ENCODE measurements at regions not wholly inside any gene's neighbourhood (a gene's known extent, or its start where the extent isn't known, plus 50 kb on each side); places are given as distances from the start of the nearest gene placed in this dataset.

DNA sequence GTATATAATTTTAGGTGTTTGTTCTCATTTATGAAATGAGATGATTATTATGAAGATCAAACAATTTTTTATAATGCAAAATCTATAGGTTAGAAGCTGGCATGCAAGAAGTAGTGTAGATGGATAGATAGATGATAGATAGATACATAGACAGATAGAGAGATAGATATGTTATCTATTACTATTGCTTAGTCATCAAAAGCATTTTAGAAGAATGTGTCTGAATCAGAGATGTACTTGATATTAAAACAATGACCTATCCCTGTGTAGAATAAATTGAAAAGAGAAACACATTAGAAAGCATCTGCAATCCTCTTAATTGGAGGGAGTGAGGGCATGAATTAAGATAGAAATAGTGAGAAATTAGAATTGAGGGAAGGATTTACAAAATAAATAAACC lies 436.2 kb upstream of the NXPH2 start:
- POLR2A ChIA-PET, result no interaction called here
- CTCF ChIA-PET, result interaction anchor here (0.7 kb wide), 1 partner anchor 272 kb away, joined by 5 read pairs; no protein-coding TSS in a partner anchor
- no peaks in the 10 kb centered on the region for H3K9me3 ChIP-seq (ENCODE audit: control insufficient read depth, insufficient read depth, low read depth, low read length)
- no peaks in the 10 kb centered on the region for H3K36me3 ChIP-seq (ENCODE audit: control insufficient read depth in 2 of 2, insufficient read depth in 1 of 2, low read length in 2 of 2)
- TF ChIP-seq ZNF830 (tag by site-specific recombination; IDR thresholded peaks at IDR 0.05; ENCODE audit: low read depth) (no peak), ZNF404 (tag by site-specific recombination; IDR thresholded peaks at IDR 0.05) (no peak), ZNF2 (tag by site-specific recombination; IDR thresholded peaks at IDR 0.05) (no peak), ZNF146 (tag by site-specific recombination; IDR thresholded peaks at IDR 0.05) (no peak), KLF10 (tag by site-specific recombination; IDR thresholded peaks at IDR 0.05) (no peak), ZNF555 (tag by site-specific recombination; conservative IDR thresholded peaks at IDR 0.05) (no peak), YY2 (tag by site-specific recombination; IDR thresholded peaks at IDR 0.05) (no peak)
- H3K4me1 ChIP-seq (ENCODE audit: control insufficient read depth, insufficient read depth, low read length), result no peaks in the 10 kb centered on the region
- no peak overlapping the region for H3K27ac ChIP-seq (ENCODE audit: extremely low read depth, low read depth, low read length)
- no peak overlapping the region for H3K4me3 ChIP-seq (ENCODE audit: low read depth, low read length)

DNA sequence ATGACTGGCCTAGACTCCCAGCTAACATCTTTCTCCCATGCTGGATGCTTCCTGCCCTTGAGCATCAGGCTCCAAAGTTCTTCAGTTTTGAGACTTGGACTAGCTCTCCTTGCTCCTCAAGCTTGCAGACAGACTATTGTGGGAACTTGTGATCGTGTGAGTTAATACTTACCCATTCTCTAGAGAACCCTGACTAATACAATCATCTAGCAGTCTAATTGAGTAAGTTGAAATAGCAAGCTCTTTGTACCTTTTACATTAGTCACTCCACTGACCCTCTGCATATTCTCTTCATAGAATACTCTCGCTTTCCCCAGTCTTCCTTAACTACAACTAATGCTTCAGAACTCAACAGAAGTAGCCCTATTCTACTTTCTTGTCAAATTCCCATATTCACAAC lies 434.6 kb upstream of the NXPH2 start:
- no peaks in the 10 kb centered on the region for H3K36me3 ChIP-seq (ENCODE audit: control insufficient read depth in 2 of 2, insufficient read depth in 1 of 2, low read length in 2 of 2)
- CTCF ChIA-PET, result no interaction called here
- H3K4me1 ChIP-seq (ENCODE audit: control insufficient read depth, insufficient read depth, low read length), result no peaks in the 10 kb centered on the region
- no peak overlapping the region for H3K4me3 ChIP-seq (ENCODE audit: low read depth, low read length)
- TF ChIP-seq ZNF843 (tag by site-specific recombination; IDR thresholded peaks at IDR 0.05) (no peak), HOXD13 (CRISPR knock-in tag; IDR thresholded peaks at IDR 0.05; ENCODE audit: borderline replicate concordance) (no peak), GLI2 (tag by site-specific recombination; IDR thresholded peaks at IDR 0.05; ENCODE audit: borderline replicate concordance, low read depth) (no peak), ZNF362 (tag by site-specific recombination; IDR thresholded peaks at IDR 0.05) (no peak), TCF7L2 (IDR thresholded peaks at IDR 0.05; ENCODE audit: borderline replicate concordance, low read depth, low read length) (no peak), ZNF707 (tag by site-specific recombination; IDR thresholded peaks at IDR 0.05) (no peak), SP7 (tag by site-specific recombination; IDR thresholded peaks at IDR 0.05) (no peak), ZBTB7A (tag by site-specific recombination; IDR thresholded peaks at IDR 0.05; ENCODE audit: low read depth) (no peak), ZNF76 (tag by site-specific recombination; IDR thresholded peaks at IDR 0.05; ENCODE audit: borderline replicate concordance, low read depth) (no peak)
- no peak overlapping the region for H3K27ac ChIP-seq (ENCODE audit: extremely low read depth, low read depth, low read length)
- POLR2A ChIA-PET, result no interaction called here
- no peaks in the 10 kb centered on the region for H3K9me3 ChIP-seq (ENCODE audit: control insufficient read depth, insufficient read depth, low read depth, low read length)

GRCh38 chr2:139209586-139209985 lies 429.4 kb upstream of the NXPH2 start:
- H3K27ac ChIP-seq (ENCODE audit: extremely low read depth, low read depth, low read length), result no peak overlapping the region
- H3K36me3 ChIP-seq (ENCODE audit: control insufficient read depth in 2 of 2, insufficient read depth in 1 of 2, low read length in 2 of 2), result no peaks in the 10 kb centered on the region
- ChIA-PET CTCF (no interaction called here), POLR2A (no interaction called here)
- no peaks in the 10 kb centered on the region for H3K9me3 ChIP-seq (ENCODE audit: control insufficient read depth, insufficient read depth, low read depth, low read length)
- H3K4me3 ChIP-seq (ENCODE audit: low read depth, low read length), result no peak overlapping the region
- no peaks in the 10 kb centered on the region for H3K4me1 ChIP-seq (ENCODE audit: control insufficient read depth, insufficient read depth, low read length)
- TF ChIP-seq ZNF341 (tag by site-specific recombination; IDR thresholded peaks at IDR 0.05; ENCODE audit: low read depth) (no peak), ZNF16 (tag by site-specific recombination; IDR thresholded peaks at IDR 0.05; ENCODE audit: low read depth) (no peak), ZFP37 (tag by site-specific recombination; IDR thresholded peaks at IDR 0.05) (no peak), ZNF23 (tag by site-specific recombination; IDR thresholded peaks at IDR 0.05; ENCODE audit: borderline replicate concordance) (no peak), FEZF1 (tag by site-specific recombination; IDR thresholded peaks at IDR 0.05) (no peak), ZNF843 (tag by site-specific recombination; IDR thresholded peaks at IDR 0.05) (no peak), ZNF138 (tag by site-specific recombination; IDR thresholded peaks at IDR 0.05; ENCODE audit: borderline replicate concordance) (no peak), ZNF274 (IDR thresholded peaks at IDR 0.05; ENCODE audit: low read length) (no peak), ZNF274 (tag by site-specific recombination; IDR thresholded peaks at IDR 0.05; ENCODE audit: borderline replicate concordance) (no peak), ZNF19 (tag by site-specific recombination; IDR thresholded peaks at IDR 0.05; ENCODE audit: low read depth) (no peak), GLIS2 (tag by site-specific recombination; IDR thresholded peaks at IDR 0.05) (no peak), ZNF488 (tag by site-specific recombination; IDR thresholded peaks at IDR 0.05) (no peak), ZNF560 (tag by site-specific recombination; IDR thresholded peaks at IDR 0.05; ENCODE audit: borderline replicate concordance) (no peak)
